GM19438 (cell line): ENCODE measurements at regions not wholly inside any gene's neighbourhood (a gene's known extent, or its start where the extent isn't known, plus 50 kb on each side); places are given as distances from the start of the nearest gene placed in this dataset.
"Not testable (repeated sequence)": the region's sequence is repeated elsewhere in the genome, so short reads cannot be mapped to it uniquely, and the experiment has no call there.

Source experiments
- ATAC-seq: cut with Tn5 transposase; IDR thresholded peaks from one replicate; pipeline ENCODE4 v1.9.1; 2021; ENCODE audit warnings: low read depth; ENCODE audit not compliant: unreplicated experiment

DNA sequence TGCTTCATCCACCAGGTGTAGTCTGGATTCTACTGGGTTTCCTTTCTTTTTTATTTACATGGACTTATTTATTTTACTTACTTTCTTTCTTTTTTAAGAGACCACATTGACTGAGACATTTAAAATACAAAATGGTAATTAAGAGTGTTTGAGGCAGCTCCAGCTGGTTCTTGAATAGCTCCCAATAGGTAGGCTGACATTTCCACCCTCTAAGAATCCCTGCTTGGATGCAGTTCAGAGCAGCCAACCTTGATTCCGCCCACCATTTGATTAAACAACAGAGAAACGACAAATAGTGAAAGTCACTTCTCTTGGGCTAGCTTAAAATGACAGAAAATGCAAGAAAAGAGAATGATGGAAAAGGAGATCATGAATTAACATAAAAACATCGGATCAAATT is 270.5 kb downstream of the TUSC7 start:
- no peak for ATAC-seq

DNA sequence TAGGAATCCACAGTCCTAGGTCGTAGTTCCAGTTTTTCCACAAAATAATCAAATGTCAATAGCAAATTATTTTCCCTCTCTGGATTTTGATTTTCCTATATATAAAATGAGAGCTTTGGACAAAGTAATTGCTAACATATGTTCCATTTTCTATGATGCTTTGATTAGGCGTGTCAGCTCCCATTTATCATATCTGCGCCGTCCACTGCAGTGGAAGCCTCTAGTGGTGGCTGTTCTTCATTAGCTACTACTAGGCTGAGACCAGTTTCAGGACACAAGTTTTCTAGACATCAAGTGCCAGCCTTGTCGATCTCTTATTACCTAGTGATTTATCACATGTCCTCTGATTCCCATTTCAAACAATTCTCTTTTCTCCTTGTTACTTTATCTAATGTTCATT is 271.5 kb downstream of the TUSC7 start:
- ATAC-seq = no peak

DNA sequence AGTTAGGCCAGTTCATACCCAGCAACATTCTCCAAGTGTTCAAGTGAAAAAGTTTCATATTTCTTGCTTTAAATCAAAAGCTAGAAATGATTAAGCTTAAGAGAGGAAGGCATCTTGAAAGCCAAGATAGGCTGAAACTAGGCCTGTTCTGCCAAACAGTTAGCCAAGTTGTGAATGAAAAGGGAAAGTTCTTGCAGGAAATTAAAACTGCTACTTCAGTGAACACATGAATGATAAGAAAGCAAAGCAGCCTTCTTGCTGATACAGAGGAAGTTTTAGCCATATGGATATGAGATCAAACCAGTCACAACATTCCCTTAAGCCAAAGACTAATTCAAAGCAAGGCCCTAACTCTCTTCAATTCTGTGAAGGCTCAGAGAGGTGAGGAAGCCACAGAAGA is 274.7 kb downstream of the TUSC7 start:
- no peak for ATAC-seq

DNA sequence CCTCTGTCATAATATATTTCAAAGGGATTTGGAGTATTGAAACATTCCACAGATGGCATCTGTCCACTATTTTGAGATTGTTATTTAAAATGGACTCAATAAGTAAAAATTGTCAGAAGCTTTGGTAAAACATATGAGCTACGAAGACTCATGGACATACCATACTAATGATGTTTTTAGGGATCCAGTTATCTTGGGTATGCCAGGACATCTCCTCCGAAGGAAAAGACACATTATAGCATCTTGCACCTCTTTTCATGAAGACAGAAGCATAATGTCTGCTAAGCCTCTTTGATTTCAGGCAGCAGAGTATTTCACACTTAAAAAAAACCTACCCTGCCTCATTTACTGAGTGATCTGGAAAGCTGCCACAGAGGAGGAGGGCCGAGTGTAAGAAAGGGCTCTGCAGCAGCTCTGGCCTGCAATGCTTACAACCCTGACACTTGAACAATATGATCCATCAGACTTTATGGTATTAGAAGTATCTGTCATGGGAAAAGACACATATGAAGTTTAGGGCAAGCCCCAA is 284.8 kb downstream of the TUSC7 start:
- no peak for ATAC-seq

DNA sequence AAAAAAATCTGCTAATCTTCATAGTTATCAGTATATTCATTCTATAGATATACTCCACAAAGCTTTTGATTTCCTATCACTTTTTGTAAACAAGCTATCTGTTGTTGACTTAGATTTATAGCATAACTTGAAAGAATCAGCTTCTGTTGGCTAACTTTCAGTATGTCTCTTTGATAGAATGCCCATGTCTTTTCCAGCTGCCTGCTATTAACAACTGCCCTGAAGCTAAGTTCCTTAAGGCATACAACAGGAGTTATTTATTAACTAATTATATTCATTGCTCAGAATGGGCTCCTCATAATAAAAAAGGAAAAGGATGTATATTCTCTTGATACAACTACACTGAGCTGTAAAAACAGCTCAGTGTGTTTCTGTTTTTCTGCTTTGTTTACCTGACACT is 293.9 kb downstream of the TUSC7 start:
- no peak for ATAC-seq

DNA sequence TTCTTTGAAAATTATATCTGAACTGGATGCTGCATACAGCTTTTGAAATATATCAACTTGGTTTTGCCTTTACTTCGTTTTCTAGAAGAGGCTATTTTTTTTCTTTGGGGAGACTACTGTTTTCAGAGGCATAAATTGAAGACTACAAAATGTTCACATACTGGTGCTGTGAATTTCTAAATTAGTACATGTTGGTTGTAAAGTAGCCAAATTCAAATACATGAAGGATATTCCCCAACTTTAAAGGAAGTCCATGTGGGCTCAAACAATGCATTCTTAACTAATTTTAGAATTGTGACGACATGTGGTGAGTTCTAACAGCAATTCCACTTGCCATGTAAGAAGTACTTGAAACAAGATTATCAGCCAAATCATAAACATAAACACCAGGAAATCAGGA is 295.7 kb downstream of the TUSC7 start:
- ATAC-seq = no peak

DNA sequence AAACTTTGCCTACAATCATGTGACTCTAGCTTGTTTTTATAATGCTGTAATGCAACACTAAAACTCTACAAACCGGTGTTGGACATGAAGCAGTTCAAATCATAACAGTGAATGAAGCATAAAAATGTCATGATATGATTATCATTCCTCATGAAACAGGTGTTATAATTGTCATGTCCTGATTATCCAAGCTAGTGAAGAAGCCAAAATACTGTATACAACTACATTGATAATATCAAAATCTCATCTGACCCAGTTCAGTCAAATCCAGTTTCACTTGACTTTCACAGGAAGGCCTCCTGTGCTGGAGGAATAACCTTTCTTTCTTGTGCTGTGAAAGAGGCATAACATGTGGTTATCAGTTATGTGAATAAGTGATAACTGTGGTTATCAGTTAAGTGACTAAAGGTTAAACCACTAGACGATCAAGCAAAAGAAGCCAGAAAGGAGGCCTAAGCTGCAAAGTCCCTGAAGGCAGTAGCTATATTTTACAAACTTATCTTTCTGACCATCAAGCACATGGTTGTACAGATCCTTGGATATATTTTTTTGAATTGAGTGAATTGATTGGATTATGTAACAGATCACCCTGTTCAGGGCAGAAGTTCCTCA is 296.4 kb downstream of the TUSC7 start:
- ATAC-seq = no peak

DNA sequence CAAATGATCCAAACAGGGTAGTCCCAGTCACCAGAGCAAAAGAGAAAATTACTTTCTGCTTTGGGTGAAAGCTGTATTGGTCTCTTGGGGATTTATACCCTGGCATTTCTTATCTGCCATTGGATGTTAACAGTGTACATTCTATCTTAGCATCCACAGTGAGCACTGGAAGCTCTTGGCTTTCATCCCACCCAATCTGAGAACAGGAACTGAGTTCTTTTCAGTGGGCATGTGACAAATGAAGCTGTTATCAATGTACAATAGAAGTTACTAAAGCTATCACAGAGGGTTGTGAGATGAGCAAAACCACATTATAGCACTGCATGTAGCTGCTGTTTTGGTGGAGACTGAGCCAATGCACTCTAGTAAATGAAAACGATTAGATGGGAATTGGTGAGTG is 300.7 kb downstream of the TUSC7 start:
- ATAC-seq = no peak

DNA sequence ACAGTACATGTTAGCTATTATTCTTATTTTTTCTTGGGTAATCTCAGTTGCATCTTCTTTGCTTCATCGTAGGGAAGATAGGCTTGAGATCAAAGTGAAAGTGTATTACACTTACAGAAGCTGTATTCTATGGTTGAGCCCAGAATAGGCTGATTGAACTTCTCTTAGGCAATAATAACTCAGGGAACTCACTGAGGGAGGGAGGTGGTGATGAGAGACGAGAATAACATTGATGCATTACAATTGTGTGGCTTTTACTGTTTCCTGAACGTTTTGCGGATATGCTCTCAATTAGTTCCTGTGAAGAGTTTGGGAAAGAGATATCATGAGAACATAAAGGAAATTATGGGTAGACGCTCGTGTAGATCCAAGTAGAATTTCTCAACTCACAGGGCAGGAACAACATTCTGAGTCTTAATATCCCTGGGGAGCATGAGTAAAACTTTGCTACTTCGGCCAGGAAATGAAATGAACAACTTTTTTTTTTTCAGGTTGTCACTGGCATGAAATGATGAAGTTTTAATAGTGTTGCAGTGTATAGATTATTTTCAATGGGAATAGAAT is 302.2 kb downstream of the TUSC7 start:
- ATAC-seq = no peak

DNA sequence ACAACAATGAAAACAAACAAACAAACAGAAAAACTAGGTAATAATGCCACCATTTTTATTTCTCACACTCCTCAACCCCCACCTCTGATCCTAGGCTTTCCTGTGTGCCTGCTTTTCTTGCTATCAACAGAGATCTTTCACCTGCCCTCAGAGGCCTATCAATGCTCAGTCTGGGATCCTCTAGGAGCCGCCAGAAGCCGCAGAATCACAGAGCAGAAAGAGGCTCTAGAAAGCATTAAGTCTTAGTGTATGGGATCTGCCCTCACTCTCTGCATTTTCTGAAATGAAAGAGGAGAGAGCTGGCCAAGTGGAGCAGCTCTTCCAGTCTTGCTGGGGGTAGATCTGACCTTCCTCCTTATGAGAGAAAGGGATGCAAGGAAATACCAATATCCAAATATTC is 306.8 kb downstream of the TUSC7 start:
- ATAC-seq = no peak

DNA sequence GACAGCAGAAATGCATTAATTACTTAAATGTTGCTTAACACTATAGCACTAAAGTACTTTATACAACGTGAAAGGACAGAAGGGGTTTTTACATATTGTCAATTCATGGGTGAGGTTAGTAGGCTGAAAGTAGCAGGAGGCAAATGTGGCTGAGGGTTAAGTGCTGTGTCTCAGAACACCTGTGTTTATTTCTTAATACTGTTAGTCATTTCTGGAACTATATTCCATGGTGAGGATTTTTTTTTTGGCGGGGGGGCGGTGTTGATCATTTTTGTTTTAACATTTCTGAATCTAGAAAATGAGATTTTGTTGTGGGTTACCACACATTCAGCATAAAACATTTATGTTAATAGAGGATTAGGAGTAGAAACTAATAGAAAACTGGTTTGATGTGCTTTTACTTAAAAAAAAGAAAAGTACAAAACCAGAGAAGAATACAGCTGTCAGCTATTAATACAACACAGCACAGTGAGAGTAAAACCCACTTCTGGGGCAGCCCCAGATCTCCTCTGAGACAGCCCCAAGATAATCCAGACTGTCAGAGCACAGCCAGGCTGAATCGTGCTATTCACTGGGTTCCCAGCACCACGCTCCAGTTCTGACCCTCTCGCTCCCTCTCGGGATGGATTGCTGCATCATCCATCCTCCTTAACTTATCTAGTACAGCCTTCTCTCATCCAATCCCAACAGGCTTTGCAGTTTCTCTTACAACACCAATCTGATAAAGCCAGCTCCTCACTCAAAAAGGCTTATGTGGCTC is 307.7 kb downstream of the TUSC7 start:
- peak; percentile 72 for ATAC-seq

DNA sequence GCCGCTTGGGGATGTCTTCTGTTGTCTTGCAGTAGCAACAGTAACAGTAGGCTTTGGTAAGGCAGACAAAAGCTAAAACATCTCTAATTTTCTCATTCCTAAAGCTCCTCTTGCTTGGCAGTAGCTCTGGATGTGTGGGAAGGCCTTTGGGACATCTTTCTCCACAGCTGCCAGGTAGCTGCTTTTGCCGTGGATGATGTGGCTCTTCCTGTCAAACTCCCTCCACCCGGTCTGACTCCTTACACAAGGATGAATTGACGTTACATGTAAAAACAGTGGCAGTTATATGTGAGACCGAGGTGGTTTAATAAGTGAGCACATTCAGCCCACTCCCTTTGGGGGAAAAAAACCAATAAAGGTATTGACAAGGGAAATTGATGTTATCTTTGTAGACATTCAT is 309.1 kb downstream of the TUSC7 start:
- ATAC-seq = no peak

DNA sequence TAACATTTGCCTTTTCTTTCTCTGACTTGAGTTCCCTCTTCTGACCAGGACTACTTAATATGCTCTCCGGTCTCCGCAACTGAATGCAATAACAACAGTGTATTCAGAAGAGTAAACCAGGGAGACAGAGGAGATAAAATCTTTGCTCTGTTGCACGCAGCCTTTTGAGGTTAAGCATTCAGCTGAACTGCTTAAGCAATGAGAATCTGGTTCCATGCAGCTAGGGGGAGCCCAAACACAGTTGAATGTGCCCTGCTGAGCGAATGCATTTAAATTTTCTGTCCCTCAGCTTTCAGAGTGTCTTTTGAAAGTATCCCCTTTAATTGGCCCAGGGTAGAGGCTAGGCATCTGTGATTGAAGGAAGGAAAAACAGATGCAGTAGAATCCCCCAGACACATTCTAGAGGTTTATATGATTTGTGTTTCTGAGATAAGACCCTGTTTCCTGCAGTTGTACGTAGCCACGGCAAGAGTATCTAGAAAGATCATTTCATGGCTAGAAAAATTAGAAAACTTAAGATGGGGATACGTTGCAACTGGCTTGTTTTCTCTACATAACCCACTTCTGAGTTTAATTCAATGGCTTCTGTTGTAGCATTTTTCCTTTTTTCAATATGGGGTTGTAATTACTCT is 309.6 kb downstream of the TUSC7 start:
- ATAC-seq = peak; percentile 58

DNA sequence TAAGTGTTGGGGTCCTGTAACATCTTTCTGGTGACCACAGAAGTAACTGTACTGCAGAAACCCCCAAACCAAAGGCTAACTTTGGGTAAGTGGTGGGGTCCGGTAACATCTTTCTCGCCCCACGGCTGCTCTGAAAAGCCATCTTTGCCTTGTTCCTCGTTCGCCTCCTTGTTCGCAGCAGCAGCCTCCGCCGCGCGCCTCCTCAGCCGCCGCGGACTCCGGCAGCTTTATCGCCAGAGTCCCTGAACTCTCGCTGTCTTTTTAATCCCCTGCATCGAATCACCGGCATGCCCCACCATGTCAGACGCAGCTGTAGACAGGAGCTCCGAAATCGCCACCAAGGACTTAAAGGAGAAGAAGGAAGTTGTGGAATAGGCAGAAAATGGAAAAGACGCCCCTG is 316.8 kb downstream of the TUSC7 start:
- ATAC-seq = no peak

DNA sequence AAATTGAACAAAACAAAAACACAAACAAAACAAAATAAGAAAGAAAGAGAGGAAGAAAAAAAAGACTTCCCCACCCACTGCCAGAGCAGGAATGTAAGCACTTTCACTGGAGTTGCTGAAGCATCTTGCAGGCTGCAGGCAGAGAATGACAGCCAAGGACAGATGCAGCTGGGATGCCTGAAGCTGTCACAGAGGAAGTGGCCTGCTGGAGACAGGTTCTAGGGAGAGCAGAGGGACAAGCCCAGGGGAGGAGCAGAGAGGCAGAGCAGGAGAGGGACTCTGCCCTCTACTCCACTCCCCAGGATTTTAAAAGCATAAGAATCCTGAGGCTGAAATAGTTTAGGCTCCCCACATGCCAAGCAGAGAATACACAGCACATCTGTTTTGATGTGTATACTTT is 326.2 kb downstream of the TUSC7 start:
- no peak for ATAC-seq

DNA sequence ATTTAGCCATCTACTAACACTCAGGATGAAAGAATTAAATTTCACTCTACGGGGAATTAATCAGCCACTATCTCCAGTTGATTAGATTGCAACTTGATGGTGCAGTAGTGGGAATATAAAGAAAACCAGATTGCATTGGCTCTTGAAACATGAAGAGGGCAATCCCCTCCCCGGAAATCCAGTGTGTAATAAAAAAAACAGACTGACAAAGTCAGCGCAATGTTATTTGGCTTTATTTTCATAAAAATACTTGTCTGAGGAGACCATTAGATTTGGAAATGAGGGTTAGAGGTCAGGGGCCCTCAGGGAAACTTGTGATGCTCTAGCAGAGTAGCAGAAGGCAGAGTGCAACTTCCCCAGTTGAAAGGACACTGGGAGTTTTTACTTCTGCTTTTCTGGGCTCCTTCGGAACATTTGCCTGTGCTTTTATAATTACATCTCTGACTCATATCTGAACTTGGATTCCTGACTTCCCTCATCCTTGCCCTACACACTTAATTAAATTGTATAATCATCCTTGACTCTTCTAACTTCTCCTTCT is 326.8 kb downstream of the TUSC7 start:
- no peak for ATAC-seq

DNA sequence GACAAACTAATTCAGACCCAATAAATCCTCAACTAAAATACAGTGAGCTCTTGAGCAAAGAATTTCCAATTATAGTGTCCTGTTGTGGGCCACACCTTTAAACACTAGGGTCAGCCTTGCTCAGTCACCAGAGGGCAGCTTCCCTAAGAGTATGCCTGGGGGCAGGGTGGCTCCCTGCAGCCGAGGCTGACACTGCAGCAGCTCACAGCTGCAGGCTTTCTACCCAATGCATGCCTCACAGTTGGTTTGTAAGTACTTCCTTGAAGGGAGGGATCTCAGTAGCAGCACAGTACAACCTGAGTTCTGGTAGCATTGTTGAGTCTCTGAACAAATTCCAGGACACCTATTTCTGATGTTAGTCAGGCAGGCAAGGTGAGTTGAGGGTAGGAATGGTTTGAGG is 335.6 kb downstream of the TUSC7 start:
- no peak for ATAC-seq

DNA sequence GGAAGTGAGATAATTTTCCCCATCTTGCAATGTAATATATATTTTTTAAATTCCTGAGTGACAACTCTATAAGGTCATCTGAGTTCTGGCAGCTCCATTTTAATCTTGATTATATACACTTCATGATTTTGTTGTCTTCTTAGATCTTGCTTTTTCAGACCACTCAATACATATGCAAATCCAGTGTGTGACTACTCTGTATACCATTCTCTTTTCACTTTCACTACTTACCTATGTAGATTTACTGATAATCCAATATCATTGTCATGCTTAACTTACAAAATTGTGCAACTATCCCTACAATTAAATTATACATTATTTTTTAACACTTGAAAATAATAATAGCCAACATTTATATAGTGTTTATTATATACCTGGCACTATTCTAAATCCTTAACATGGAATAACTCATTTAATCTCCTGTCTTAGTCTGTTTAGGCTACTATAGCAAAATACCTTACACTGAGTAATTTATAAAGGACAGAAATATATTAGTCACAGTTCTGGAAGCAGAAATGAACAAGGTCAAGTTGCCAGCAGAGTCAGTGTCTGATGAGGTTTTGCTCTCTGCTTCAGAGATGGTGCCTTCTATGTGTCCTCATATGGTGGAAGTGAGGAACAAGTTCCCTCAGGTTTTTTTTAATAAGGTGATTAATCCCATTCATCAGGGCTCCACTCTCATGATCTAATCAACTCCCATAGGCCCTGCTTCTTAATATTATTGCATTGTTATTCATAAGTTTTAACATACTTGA is 338.5 kb downstream of the TUSC7 start:
- no peak for ATAC-seq

DNA sequence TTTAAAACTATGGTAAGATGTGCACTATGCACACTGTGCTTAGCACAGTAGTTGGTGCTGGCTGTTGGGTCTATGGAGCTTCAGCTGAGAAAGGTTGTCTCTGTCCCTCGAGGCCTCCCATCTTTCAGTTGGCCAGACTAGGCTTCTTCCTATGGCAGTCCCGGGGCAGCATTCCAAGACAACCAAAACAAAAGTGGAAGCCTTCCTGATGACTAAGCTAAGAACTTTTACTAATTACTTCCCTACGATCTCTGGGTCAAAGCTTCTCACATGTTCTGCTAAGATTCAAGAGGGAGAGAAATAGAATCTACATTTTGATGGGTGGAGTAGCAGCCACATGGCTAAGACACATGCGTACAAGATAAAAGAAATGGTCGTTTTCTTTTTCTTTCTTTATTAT is 342.8 kb downstream of the TUSC7 start:
- ATAC-seq = no peak

DNA sequence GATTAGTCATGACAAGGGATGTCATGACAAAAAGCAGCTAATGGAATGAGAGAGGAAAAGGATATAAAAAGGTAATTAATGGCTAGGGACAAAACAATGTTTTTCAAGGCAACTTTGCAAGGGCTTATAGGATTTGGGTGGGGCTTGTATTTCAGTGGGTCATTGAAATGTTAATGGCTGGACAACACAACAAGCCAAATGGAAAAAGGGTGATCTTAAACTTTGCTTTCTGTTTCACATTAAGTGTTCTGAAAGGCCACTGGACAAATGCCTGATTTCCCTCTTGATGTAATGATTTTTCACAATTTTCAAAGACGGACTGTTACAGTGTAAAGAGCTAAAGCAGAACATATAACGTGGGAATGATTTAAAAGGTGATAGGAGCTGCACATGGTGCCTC is 345.0 kb downstream of the TUSC7 start:
- ATAC-seq = no peak

DNA sequence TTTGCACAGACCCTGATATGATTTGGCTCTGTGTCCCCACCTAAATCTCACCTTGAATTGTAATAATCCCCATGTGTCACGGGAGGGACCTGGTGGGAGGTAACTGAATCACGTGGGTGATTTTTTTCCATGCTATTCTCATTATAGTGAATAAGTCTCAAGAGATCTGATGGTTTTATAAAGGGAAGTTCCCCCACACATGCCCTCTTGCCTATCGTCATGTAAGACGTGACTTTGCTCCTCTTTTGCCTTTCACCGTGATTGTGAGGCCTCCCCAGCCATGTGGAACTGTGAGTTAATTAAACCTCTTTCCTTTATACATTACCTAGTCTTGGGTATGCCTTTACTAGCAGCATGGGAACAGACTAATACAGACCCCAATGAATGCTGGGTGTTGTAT is 347.4 kb downstream of the TUSC7 start:
- not testable (repeated sequence) for ATAC-seq
